PFSK-1 (cell line): ENCODE measurements at regions not wholly inside any gene's neighbourhood (a gene's known extent, or its start where the extent isn't known, plus 50 kb on each side); places are given as distances from the start of the nearest gene placed in this dataset.

ENCODE experiments used
- POLR2AphosphoS5 ChIP-seq: IDR thresholded peaks from 2 replicates; pipeline ENCODE4 v1.6.1; 2012; ENCODE audit warnings: low read depth, mild to moderate bottlenecking, control low read depth, low read length, moderate library complexity
- REST ChIP-seq, 2 experiments: IDR thresholded peaks; 2 replicates each; pipeline versions ENCODE4 v1.6.1 to v1.8.0; 2011 to 2012; ENCODE audit warnings: low read depth in 2 of 2, low read length in 2 of 2, control low read depth in 1 of 2, inconsistent platforms in 1 of 2, mild to moderate bottlenecking in 1 of 2, moderate library complexity in 1 of 2; ENCODE audit not compliant: insufficient read depth in 1 of 2
- SIN3A ChIP-seq: IDR thresholded peaks from 2 replicates; pipeline ENCODE4 v1.6.1; 2012; ENCODE audit warnings: mild to moderate bottlenecking, low read length, moderate library complexity, borderline replicate concordance; ENCODE audit not compliant: insufficient read depth
- TAF1 ChIP-seq: IDR thresholded peaks from 2 replicates; pipeline ENCODE4 v1.6.1; 2012; ENCODE audit warnings: low read length, control low read depth, borderline replicate concordance; ENCODE audit not compliant: insufficient read depth

- TF ChIP-seq TAF1 (no peak), POLR2AphosphoS5 (no peak), SIN3A (no peak), REST (IDR thresholded peaks at IDR 0.05; ENCODE audit: insufficient read depth in 1 of 2, low read depth in 2 of 2, low read length in 2 of 2) (no peak)
Observed at GRCh38 chr12:91769736-91770135, 375.9 kb downstream of the BTG1 start.
